Ishikawa (cell line): ENCODE measurements at regions not wholly inside any gene's neighbourhood (a gene's known extent, or its start where the extent isn't known, plus 50 kb on each side); places are given as distances from the start of the nearest gene placed in this dataset.

Experiments used
- CEBPB ChIP-seq: IDR thresholded peaks from 2 replicates; pipeline ENCODE4 v1.6.1; 2012
- CREB1 ChIP-seq: IDR thresholded peaks from 2 replicates; pipeline ENCODE4 v1.6.1; 2012; ENCODE audit warnings: low read depth
- EGR1 ChIP-seq: IDR thresholded peaks from 2 replicates; pipeline ENCODE4 v1.6.1; 2012
- EP300 ChIP-seq: IDR thresholded peaks from 2 replicates; pipeline ENCODE4 v1.6.1; 2012; ENCODE audit warnings: borderline replicate concordance
- FOXM1 ChIP-seq: IDR thresholded peaks from 2 replicates; pipeline ENCODE4 v1.6.1; 2012; ENCODE audit warnings: low read depth, borderline replicate concordance
- NFIC ChIP-seq: IDR thresholded peaks from 2 replicates; pipeline ENCODE4 v1.6.1; 2012
- RAD21 ChIP-seq: IDR thresholded peaks from 2 replicates; pipeline ENCODE4 v1.6.1; 2012; ENCODE audit warnings: low read depth
- REST ChIP-seq: IDR thresholded peaks from 2 replicates; pipeline ENCODE4 v1.6.1; 2012; ENCODE audit warnings: low read depth, mild to moderate bottlenecking
- TCF12 ChIP-seq: IDR thresholded peaks from 2 replicates; pipeline ENCODE4 v1.6.1; 2012; ENCODE audit warnings: low read depth
- YY1 ChIP-seq: IDR thresholded peaks from 2 replicates; pipeline ENCODE4 v1.6.1; 2012; ENCODE audit warnings: low read depth
- ZBTB7A ChIP-seq: IDR thresholded peaks from 2 replicates; pipeline ENCODE4 v1.6.1; 2012; ENCODE audit warnings: low read depth
- TF ChIP-seq, protein P1 (sequence below): IDR thresholded peaks from 2 replicates; pipeline ENCODE4 v1.6.1; 2012
- TF ChIP-seq, protein P2 (sequence below): IDR thresholded peaks from 2 replicates; pipeline ENCODE4 v1.6.1; 2012

GRCh38 chr14:49193332-49194065 lies 392.7 kb downstream of the RPS29 start:
- TF ChIP-seq CEBPB (no peak), FOXM1 (no peak), YY1 (no peak), EGR1 (no peak), NFIC (no peak), RAD21 (no peak), EP300 (no peak), REST (no peak), TCF12 (no peak), CREB1 (no peak)
- TF ChIP-seq, protein P1, sequence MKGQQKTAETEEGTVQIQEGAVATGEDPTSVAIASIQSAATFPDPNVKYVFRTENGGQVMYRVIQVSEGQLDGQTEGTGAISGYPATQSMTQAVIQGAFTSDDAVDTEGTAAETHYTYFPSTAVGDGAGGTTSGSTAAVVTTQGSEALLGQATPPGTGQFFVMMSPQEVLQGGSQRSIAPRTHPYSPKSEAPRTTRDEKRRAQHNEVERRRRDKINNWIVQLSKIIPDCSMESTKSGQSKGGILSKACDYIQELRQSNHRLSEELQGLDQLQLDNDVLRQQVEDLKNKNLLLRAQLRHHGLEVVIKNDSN = no peak
- TF ChIP-seq, protein P2, sequence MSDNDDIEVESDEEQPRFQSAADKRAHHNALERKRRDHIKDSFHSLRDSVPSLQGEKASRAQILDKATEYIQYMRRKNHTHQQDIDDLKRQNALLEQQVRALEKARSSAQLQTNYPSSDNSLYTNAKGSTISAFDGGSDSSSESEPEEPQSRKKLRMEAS = no peak

DNA sequence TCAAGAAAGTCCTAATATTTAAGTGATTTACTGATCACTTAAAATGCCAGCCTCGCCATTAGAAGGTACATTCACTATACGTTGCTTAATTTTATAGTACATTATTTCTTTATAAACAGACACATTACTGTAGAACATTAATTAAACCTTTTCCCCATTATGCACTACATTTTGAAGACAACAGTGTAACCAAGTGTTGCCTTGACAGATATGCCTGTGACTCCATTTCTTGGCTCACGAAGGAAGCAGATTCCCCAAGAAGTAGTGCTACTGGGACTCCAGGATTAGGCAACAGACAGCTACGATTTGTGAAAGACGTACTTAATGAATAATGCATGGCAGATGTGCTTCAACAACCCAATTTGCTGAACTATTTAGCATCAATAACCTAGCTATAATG lies 394.8 kb downstream of the RPS29 start:
- TF ChIP-seq REST (no peak), FOXM1 (no peak), NFIC (no peak)

DNA sequence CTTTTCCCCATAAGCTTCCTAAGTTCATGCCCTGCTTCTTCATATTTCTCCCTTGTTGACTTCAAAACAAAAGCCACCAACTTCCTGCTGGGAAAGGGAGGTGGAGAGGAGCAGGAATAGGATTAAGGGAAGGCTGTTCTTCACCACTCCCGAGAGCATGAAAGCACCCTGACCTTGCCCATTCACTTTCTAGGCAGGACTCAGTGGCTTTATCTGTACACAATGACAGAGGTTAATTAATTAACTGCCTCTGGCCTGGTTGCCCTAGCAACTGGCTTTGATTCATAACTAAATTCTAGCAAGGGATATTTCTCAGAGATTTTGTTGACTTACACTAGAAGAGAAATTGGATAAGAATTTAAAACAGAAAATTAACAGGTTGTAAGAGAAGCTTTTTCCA lies 396.8 kb downstream of the RPS29 start:
- no peak for TF ChIP-seq EGR1
- TF ChIP-seq FOXM1 = no peak
- TF ChIP-seq, protein P1 = no peak
- TF ChIP-seq EP300 = no peak
- TF ChIP-seq ZBTB7A = no peak
- TF ChIP-seq RAD21 = no peak
- TF ChIP-seq TCF12 = no peak
- no peak for TF ChIP-seq CREB1
- no peak for TF ChIP-seq YY1
- no peak for TF ChIP-seq REST
- no peak for TF ChIP-seq NFIC

DNA sequence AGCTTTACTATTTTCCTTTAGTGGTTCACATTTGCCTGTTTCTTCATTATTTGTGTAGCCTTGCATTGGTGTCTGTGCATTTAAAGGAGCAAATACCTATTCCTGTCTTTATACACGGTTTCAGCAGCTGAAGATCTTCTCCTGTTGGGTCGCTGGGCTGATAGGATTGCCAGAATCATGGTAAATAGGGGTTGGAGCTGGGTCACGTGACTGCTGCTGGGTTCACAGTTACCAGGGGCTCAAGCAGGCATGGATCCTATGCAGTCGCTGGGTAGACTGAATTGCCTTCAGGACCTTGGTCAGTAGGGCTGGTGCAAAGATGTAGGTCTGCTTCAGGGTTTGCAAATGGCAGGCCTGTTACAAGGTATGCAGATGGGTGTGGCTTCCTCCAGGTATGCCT lies 398.4 kb downstream of the RPS29 start:
- no peak for TF ChIP-seq CEBPB
- no peak for TF ChIP-seq EP300
- no peak for TF ChIP-seq YY1
- TF ChIP-seq, protein P1 = no peak; the same call in 1 of the 2 replicates
- no peak for TF ChIP-seq NFIC
- TF ChIP-seq EGR1 = no peak
- no peak for TF ChIP-seq CREB1

DNA sequence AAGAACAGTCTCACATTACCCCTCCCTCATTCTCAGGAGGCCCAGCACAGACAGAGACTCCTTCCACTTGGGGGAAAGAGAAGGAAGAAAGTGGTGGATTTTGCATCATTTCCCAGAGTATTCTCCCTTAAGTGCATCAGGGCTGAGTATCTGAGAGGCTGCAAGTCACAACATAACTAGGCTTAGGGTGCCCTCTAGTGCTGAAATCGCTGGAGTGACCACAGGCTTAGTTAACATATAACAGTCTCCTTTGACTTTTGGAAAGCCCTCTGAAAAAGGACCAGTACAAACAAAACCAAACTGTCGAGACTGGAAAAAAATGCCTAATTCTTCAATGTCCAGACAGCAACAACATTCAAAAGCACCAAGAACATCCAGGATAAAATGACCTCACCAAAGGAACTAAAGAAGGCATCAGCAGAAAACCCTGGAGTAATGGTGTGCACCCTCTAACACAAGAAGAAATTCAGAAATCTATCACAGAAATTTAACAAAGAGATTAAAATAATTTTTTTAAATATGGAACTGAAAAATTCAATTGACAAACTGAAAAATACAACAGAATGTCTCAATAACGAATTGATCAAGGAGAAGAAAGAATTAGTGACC lies 412.3 kb downstream of the RPS29 start:
- TF ChIP-seq ZBTB7A = no peak
- TF ChIP-seq NFIC = no peak
- TF ChIP-seq RAD21 = peak; percentile 81
- TF ChIP-seq REST = no peak
